ENCODE measurements at regions not wholly inside any gene's neighbourhood (a gene's known extent, or its start where the extent isn't known, plus 50 kb on each side); places are given as distances from the start of the nearest gene placed in this dataset.

- peak; percentile 79 for ATAC-seq
- Histone ChIP-seq H3K4me3 (no peak overlapping the region), H3K4me1 (ENCODE audit: low read depth) (peaks cover 12% of the 10 kb centered on the region), H3K36me3 (ENCODE audit: low read depth) (no peaks in the 10 kb centered on the region), H3K9me3 (no peaks in the 10 kb centered on the region)
- DNase-seq = peak in 1 of 3 donors; percentile 24
- no peak for TF ChIP-seq CTCF (IDR thresholded peaks at IDR 0.05)
- intact Hi-C loops (cut with DNase I, micrococcal nuclease) = no loop called here
These were observed 1095.1 kb upstream of the GYPC start for GRCh38 chr2:125560855-125561254.

DNA sequence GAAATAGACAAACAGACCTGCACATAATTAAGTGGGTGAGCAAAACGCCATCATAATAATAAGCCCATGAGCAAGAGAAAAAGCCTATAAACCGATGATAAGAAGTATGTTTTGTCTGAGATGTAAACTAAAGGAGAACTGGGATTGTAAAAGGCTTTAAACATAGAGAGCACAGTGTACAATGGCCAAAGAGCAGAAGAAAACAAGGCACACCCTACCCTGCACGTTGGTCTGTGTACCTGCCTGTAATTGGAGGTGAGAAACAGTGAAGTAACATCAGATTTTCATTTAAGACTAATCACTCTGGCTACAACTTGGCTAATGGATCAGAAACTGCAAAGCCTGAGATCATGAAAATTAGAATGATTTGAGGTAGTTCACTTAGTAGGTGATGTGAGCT is 1094.7 kb upstream of the GYPC start:
- DNase-seq (peak in 1 of 3 donors; percentile 44), ATAC-seq (peak; percentile 91)
- intact Hi-C loops (cut with DNase I, micrococcal nuclease) = no loop called here
- Histone ChIP-seq H3K4me3 (no peak overlapping the region), H3K36me3 (ENCODE audit: low read depth) (no peaks in the 10 kb centered on the region), H3K9me3 (no peaks in the 10 kb centered on the region), H3K4me1 (ENCODE audit: low read depth) (peaks cover 12% of the 10 kb centered on the region)
- TF ChIP-seq CTCF (IDR thresholded peaks at IDR 0.05) = no peak

DNA sequence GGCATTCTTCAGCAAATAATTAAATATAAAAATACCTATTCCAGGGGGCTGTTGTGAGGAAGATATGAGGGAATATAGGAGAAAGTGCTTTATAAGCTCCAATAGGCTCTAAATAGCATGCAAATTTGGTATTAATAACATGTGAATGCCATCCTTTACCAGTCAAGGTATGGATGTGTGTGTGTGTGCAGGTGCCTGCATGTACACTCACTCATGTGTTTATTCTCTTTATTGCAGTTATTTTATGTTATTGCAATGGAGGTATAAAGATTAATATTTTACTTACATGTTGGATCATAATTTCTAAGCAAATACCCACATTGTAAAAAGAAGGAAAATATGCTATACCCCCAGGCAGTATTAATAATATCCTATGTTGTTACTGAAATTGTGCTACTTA is 1093.0 kb upstream of the GYPC start:
- DNase-seq = peak in 1 of 3 donors; percentile 27
- no peak for TF ChIP-seq CTCF (IDR thresholded peaks at IDR 0.05)
- peak; percentile 55 for ATAC-seq
- H3K9me3 ChIP-seq = no peaks in the 10 kb centered on the region
- H3K4me1 ChIP-seq (ENCODE audit: low read depth) = peaks cover 12% of the 10 kb centered on the region
- H3K4me3 ChIP-seq = no peak overlapping the region
- H3K36me3 ChIP-seq (ENCODE audit: low read depth) = no peaks in the 10 kb centered on the region
- intact Hi-C loops (cut with DNase I, micrococcal nuclease) = no loop called here

GRCh38 chr2:125564471-125564870 is 1091.5 kb upstream of the GYPC start:
- no peak for DNase-seq
- no peaks in the 10 kb centered on the region for H3K36me3 ChIP-seq (ENCODE audit: low read depth)
- intact Hi-C loops (cut with DNase I, micrococcal nuclease) = no loop called here
- no peak overlapping the region for H3K4me3 ChIP-seq
- no peaks in the 10 kb centered on the region for H3K9me3 ChIP-seq
- H3K4me1 ChIP-seq (ENCODE audit: low read depth) = peaks cover 12% of the 10 kb centered on the region
- no peak for TF ChIP-seq CTCF (IDR thresholded peaks at IDR 0.05)
- no peak for ATAC-seq

GRCh38 chr2:125566422-125566821 is 1089.5 kb upstream of the GYPC start:
- Histone ChIP-seq H3K4me3 (no peak overlapping the region), H3K4me1 (ENCODE audit: low read depth) (peaks cover 12% of the 10 kb centered on the region), H3K9me3 (no peaks in the 10 kb centered on the region), H3K36me3 (ENCODE audit: low read depth) (no peaks in the 10 kb centered on the region)
- TF ChIP-seq CTCF (IDR thresholded peaks at IDR 0.05) = no peak
- ATAC-seq (peak; percentile 75), DNase-seq (no peak)
- intact Hi-C loops (cut with DNase I, micrococcal nuclease) = no loop called here

DNA sequence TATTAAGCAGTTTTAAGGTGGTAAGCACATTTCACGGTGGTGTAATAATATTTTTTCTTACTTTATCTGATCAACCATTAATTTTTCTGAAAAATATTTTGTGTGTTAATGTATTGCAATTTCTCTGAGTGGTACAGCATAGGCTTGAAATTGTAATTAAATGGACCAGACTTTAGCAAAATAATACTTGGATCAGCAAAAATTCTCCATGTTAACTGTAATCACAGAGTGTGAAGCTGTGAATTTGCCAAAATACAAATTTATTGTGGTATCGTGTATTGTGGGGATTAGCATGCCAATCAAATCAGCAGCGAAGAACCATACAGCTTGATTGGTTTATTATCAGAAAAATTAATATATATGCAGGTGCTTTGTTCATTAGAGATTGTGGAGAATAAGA is 1088.9 kb upstream of the GYPC start:
- Histone ChIP-seq H3K4me1 (ENCODE audit: low read depth) (peaks cover 12% of the 10 kb centered on the region), H3K4me3 (no peak overlapping the region), H3K9me3 (no peaks in the 10 kb centered on the region), H3K36me3 (ENCODE audit: low read depth) (no peaks in the 10 kb centered on the region)
- ATAC-seq (no peak), DNase-seq (no peak)
- intact Hi-C loops (cut with DNase I, micrococcal nuclease) = no loop called here
- no peak for TF ChIP-seq CTCF (IDR thresholded peaks at IDR 0.05)

Data from mucosa of descending colon (tissue), 3 donors.